SU-DHL-6 (cell line): ENCODE measurements at regions not wholly inside any gene's neighbourhood (a gene's known extent, or its start where the extent isn't known, plus 50 kb on each side); places are given as distances from the start of the nearest gene placed in this dataset.
"Not testable (repeated sequence)": the region's sequence is repeated elsewhere in the genome, so short reads cannot be mapped to it uniquely, and the experiment has no call there.

Source experiments
- H2AFZ ChIP-seq: fragments of 200-600 bp; sonication (generic); 2 replicates; pipeline ENCODE4 v1.6.1; 2014; ENCODE audit warnings: low read depth, mild to moderate bottlenecking, moderate library complexity, mixed read lengths, antibody characterized with exemption, low read length; ENCODE audit not compliant: severe bottlenecking
- H3F3A ChIP-seq: fragments of 200-600 bp; shearing (Covaris generic); 2 replicates; pipeline ENCODE4 v1.6.0; 2016; ENCODE audit warnings: antibody characterized with exemption, mild to moderate bottlenecking; ENCODE audit not compliant: insufficient read depth
- H3K27ac ChIP-seq: fragments of 200-600 bp; sonication (generic); 2 replicates; pipeline ENCODE4 v1.5.1; 2016; ENCODE audit warnings: low read depth, mild to moderate bottlenecking, low read length, moderate library complexity, mixed read lengths
- H3K27me3 ChIP-seq: fragments of 200-600 bp; sonication (generic), shearing (Covaris generic); 2 replicates; pipeline ENCODE4 v1.6.0; 2014; ENCODE audit warnings: mild to moderate bottlenecking, low read length
- H3K36me3 ChIP-seq: fragments of 200-600 bp; sonication (generic); 2 replicates; pipeline ENCODE4 v1.6.1; 2014; ENCODE audit warnings: mild to moderate bottlenecking, low read length, mixed read lengths
- H3K4me2 ChIP-seq: fragments of 300-600, 200-600 bp; shearing (Covaris generic), sonication (generic); 2 replicates; pipeline ENCODE4 v1.6.0; 2014; ENCODE audit warnings: low read length, low read depth, mild to moderate bottlenecking; ENCODE audit not compliant: poor library complexity, severe bottlenecking
- H3K4me3 ChIP-seq: fragments of 200-600 bp; sonication (generic); 2 replicates; pipeline ENCODE4 v1.5.1; 2014; ENCODE audit warnings: antibody characterized with exemption, low read length, mild to moderate bottlenecking, mixed read lengths; ENCODE audit not compliant: insufficient read depth, poor library complexity, severe bottlenecking
- H3K79me2 ChIP-seq: fragments of 200-600 bp; sonication (generic); 2 replicates; pipeline ENCODE4 v1.6.1; 2014; ENCODE audit warnings: mild to moderate bottlenecking, low read length, moderate library complexity; ENCODE audit not compliant: insufficient read depth
- H3K9ac ChIP-seq: fragments of 200-600 bp; sonication (generic); 2 replicates; pipeline ENCODE4 v1.7.0; 2014; ENCODE audit warnings: mild to moderate bottlenecking, low read length
- H3K9me2 ChIP-seq: fragments of 200-600 bp; sonication (generic); replicated peaks from 2 replicates; pipeline ENCODE4 v1.6.1; 2014; ENCODE audit warnings: low read length; ENCODE audit not compliant: insufficient read depth
- H3K9me3 ChIP-seq: fragments of 200-600 bp; sonication (generic); 2 replicates; pipeline ENCODE4 v1.6.1; 2014; ENCODE audit warnings: low read length, mixed read lengths; ENCODE audit not compliant: insufficient read depth
- H4K20me1 ChIP-seq: fragments of 200-600 bp; sonication (generic); 2 replicates; pipeline ENCODE4 v1.6.1; 2014; ENCODE audit warnings: low read depth, mild to moderate bottlenecking, antibody characterized with exemption, low read length, moderate library complexity, mixed read lengths
- EZH2phosphoT487 ChIP-seq: fragments of 200-600 bp; sonication (generic), shearing (Covaris generic); conservative IDR thresholded peaks from 2 replicates; pipeline ENCODE4 v1.6.1; 2018; ENCODE audit warnings: mild to moderate bottlenecking, antibody characterized with exemption, low read length, moderate library complexity, mixed read lengths
- TF ChIP-seq, protein P1 (sequence below): fragments of 200-600 bp; sonication (generic); IDR thresholded peaks from one replicate; pipeline ENCODE4 v1.5.1; 2017; ENCODE audit warnings: antibody characterized with exemption, mild to moderate bottlenecking, low read length, moderate library complexity; ENCODE audit not compliant: insufficient read depth, poor library complexity, severe bottlenecking

GRCh38 chr9:752201-752600, 89.3 kb upstream of the DMRT1 start:
- Histone ChIP-seq H3K79me2 (no peaks in the 10 kb centered on the region), H3F3A (peaks cover 33% of the 10 kb centered on the region), H3K27me3 (no peaks in the 10 kb centered on the region), H3K4me3 (no peak overlapping the region), H3K9me2 (no peaks in the 10 kb centered on the region), H3K27ac (peak overlapping the region; percentile 76; the same call in 1 of the 2 replicates), H3K4me2 (no peak overlapping the region), H4K20me1 (no peaks in the 10 kb centered on the region), H3K36me3 (no peaks in the 10 kb centered on the region), H2AFZ (no peak overlapping the region), H3K9ac (no peak overlapping the region), H3K9me3 (no peaks in the 10 kb centered on the region)
- TF ChIP-seq EZH2phosphoT487, result no peak
- TF ChIP-seq, protein P1, sequence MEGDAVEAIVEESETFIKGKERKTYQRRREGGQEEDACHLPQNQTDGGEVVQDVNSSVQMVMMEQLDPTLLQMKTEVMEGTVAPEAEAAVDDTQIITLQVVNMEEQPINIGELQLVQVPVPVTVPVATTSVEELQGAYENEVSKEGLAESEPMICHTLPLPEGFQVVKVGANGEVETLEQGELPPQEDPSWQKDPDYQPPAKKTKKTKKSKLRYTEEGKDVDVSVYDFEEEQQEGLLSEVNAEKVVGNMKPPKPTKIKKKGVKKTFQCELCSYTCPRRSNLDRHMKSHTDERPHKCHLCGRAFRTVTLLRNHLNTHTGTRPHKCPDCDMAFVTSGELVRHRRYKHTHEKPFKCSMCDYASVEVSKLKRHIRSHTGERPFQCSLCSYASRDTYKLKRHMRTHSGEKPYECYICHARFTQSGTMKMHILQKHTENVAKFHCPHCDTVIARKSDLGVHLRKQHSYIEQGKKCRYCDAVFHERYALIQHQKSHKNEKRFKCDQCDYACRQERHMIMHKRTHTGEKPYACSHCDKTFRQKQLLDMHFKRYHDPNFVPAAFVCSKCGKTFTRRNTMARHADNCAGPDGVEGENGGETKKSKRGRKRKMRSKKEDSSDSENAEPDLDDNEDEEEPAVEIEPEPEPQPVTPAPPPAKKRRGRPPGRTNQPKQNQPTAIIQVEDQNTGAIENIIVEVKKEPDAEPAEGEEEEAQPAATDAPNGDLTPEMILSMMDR, result no peak

- Histone ChIP-seq H3K9me2 (no peaks in the 10 kb centered on the region), H3K27ac (0 out of 2 replicates have a peak overlapping the region, but pooled peaks have one; percentile 8), H3F3A (peaks cover 30% of the 10 kb centered on the region), H4K20me1 (no peaks in the 10 kb centered on the region), H3K79me2 (no peaks in the 10 kb centered on the region), H3K4me3 (no peak overlapping the region), H3K9ac (no peak overlapping the region), H3K4me2 (no peak overlapping the region), H2AFZ (no peak overlapping the region), H3K27me3 (no peaks in the 10 kb centered on the region), H3K9me3 (no peaks in the 10 kb centered on the region), H3K36me3 (no peaks in the 10 kb centered on the region)
- TF ChIP-seq, protein P1, result no peak
- TF ChIP-seq EZH2phosphoT487, result no peak
Measured at GRCh38 chr9:752681-753200, 88.8 kb upstream of the DMRT1 start.

DNA sequence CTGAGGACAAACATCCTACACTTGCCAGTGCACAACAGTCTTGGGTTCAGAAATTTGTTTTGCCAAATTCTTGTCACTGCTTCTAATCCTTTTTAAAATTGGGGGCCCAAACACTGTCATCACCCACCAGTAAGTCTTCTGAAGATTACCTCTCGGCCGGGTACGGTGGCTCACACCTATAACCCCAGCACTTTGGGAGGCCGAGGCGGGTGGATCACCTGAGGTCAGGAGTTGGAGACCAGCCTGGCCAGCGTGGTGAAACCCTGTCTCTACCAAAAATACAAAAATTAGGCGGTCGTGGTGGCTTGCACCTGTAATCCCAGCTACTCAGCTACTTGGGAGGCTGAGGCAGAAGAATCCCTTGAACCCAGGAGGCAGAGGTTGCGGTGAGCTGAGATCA, 87.8 kb upstream of the DMRT1 start:
- H3K4me2 ChIP-seq, H3K36me3 ChIP-seq, H3K27me3 ChIP-seq, H3K9me2 ChIP-seq, H4K20me1 ChIP-seq, H3K4me3 ChIP-seq, H3K79me2 ChIP-seq, H3K9me3 ChIP-seq, H3K27ac ChIP-seq, H2AFZ ChIP-seq, H3K9ac ChIP-seq: not testable (repeated sequence)
- H3F3A ChIP-seq, result peaks cover 25% of the 10 kb centered on the region

DNA sequence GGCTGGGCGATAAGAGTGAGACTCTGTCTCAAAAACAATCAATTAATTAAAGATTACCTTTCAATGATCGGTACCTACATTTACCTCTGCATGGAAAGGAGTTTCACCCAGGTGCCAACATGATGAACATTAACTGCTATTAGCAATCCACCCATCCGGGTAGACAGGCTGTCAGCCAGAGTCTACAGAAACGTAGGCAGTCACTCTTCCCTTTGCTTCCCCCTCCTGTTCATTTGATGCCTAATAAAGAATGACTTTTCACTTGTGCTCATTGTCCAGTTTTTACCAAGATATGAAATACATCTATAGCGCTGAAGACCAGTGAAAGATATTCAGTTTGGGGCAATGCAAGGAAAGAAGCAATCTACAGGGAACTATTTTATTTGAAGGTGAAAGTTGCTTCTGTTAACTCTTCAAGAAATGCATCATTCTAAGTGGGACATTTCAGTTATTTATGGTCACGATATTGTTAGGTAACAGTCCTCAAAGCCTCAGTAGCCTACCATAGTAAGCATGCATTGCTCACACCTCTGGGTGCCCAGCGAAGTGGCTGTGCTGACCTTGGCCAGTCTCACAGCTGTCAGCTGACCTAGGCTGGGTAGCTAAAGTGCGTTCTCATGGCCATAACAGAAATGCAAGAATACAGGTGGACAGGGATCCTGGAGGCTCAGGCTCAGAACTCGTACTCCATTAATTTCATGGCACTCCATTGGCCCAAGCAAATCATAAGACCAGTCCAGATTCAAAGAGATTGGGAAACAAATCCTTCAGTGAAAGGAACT, 87.2 kb upstream of the DMRT1 start:
- Histone ChIP-seq H3K27ac (no peak overlapping the region), H3K79me2 (no peaks in the 10 kb centered on the region), H3F3A (peaks cover 22% of the 10 kb centered on the region), H4K20me1 (no peaks in the 10 kb centered on the region), H3K27me3 (no peaks in the 10 kb centered on the region), H3K9ac (no peak overlapping the region), H3K36me3 (no peaks in the 10 kb centered on the region), H2AFZ (no peak overlapping the region), H3K4me3 (no peak overlapping the region), H3K4me2 (no peak overlapping the region), H3K9me3 (no peaks in the 10 kb centered on the region), H3K9me2 (no peaks in the 10 kb centered on the region)
- TF ChIP-seq EZH2phosphoT487, result no peak
- TF ChIP-seq, protein P1, result no peak
